ENCODE measurements at regions not wholly inside any gene's neighbourhood (a gene's known extent, or its start where the extent isn't known, plus 50 kb on each side); places are given as distances from the start of the nearest gene placed in this dataset.

DNA sequence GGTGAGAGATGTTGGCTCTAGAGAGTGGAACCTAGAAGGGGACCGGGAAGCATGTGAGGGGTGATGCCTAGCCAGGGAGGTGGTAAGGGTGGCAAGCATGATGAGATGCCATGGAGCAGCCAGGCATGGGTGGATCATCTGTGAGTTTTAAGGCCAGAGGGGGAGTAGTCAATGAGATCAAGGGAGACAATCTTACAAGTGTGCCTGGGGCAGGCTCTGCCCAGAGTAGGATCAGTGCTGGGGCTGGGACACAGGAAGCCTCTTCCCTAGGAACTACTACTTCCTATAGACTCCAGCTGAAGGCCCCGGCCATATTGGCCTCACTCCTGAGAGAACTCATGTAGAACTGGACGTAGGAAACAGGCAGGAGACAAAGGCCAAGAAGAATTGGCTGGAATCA, 192.4 kb upstream of the CSF3R start:
- H3K27ac ChIP-seq (ENCODE audit: insufficient read depth, low read length) = no peak overlapping the region
- H2BK5ac ChIP-seq (ENCODE audit: low read depth, low read length, poor library complexity, severe bottlenecking) = no peak overlapping the region
- no peaks in the 10 kb centered on the region for H4K20me1 ChIP-seq (ENCODE audit: insufficient read depth, low read length)
- BruUV-seq (replicated peaks) = no TSS peak
- ChIA-PET CTCF (no interaction called here), POLR2A (ENCODE audit: unreplicated experiment) (no interaction called here)
- H2BK20ac ChIP-seq (ENCODE audit: low read depth, low read length) = no peak overlapping the region
- H3K4me2 ChIP-seq (ENCODE audit: low read depth, low read length) = no peak overlapping the region
- dilution Hi-C loops (cut with HindIII; ENCODE audit: low sequenced_read_pairs, unreplicated experiment) = no loop called here
- WGBS, 2 experiments (ENCODE audit: extremely low coverage in 2 of 2, insufficient read length in 1 of 2) = no CpG with 5 or more reads among the region's 3 CpGs
- H3K9ac ChIP-seq (ENCODE audit: low read depth, low read length) = no peak overlapping the region
- intact Hi-C loops (cut with micrococcal nuclease) = no loop called here
- no peak overlapping the region for H2BK15ac ChIP-seq (ENCODE audit: low read depth, low read length)
- no peak overlapping the region for H3K56ac ChIP-seq (ENCODE audit: extremely low read depth, insufficient read depth, low read length)
- H2BK120ac ChIP-seq (ENCODE audit: low read depth, low read length) = no peak overlapping the region
- no peak overlapping the region for H3K4ac ChIP-seq (ENCODE audit: low read depth, low read length)
- TF ChIP-seq MAFK (IDR thresholded peaks at IDR 0.05; ENCODE audit: low read depth, low read length) = no peak
- TF ChIP-seq CHD1 (IDR thresholded peaks at IDR 0.05; ENCODE audit: low read depth, low read length) = no peak
- TF ChIP-seq RAD21 (IDR thresholded peaks at IDR 0.05; ENCODE audit: low read length) = no peak
- no peak for TF ChIP-seq RFX5 (IDR thresholded peaks at IDR 0.05; ENCODE audit: low read depth, low read length)
- TF ChIP-seq POLR2A (IDR thresholded peaks at IDR 0.05; ENCODE audit: low read depth, low read length) = no peak
- no peak for TF ChIP-seq BHLHE40 (IDR thresholded peaks at IDR 0.05; ENCODE audit: low read depth, low read length)
- TF ChIP-seq MAZ (IDR thresholded peaks at IDR 0.05; ENCODE audit: borderline replicate concordance, low read depth, low read length) = no peak
- TF ChIP-seq, protein P1, sequence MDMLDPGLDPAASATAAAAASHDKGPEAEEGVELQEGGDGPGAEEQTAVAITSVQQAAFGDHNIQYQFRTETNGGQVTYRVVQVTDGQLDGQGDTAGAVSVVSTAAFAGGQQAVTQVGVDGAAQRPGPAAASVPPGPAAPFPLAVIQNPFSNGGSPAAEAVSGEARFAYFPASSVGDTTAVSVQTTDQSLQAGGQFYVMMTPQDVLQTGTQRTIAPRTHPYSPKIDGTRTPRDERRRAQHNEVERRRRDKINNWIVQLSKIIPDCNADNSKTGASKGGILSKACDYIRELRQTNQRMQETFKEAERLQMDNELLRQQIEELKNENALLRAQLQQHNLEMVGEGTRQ (IDR thresholded peaks at IDR 0.05; ENCODE audit: low read depth, low read length) = no peak
- TF ChIP-seq SMC3 (IDR thresholded peaks at IDR 0.05; ENCODE audit: low read depth, low read length) = no peak
- TF ChIP-seq, protein P2, sequence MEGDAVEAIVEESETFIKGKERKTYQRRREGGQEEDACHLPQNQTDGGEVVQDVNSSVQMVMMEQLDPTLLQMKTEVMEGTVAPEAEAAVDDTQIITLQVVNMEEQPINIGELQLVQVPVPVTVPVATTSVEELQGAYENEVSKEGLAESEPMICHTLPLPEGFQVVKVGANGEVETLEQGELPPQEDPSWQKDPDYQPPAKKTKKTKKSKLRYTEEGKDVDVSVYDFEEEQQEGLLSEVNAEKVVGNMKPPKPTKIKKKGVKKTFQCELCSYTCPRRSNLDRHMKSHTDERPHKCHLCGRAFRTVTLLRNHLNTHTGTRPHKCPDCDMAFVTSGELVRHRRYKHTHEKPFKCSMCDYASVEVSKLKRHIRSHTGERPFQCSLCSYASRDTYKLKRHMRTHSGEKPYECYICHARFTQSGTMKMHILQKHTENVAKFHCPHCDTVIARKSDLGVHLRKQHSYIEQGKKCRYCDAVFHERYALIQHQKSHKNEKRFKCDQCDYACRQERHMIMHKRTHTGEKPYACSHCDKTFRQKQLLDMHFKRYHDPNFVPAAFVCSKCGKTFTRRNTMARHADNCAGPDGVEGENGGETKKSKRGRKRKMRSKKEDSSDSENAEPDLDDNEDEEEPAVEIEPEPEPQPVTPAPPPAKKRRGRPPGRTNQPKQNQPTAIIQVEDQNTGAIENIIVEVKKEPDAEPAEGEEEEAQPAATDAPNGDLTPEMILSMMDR (conservative IDR thresholded peaks at IDR 0.05; ENCODE audit: low read depth, low read length) = no peak
- TF ChIP-seq, protein P3, sequence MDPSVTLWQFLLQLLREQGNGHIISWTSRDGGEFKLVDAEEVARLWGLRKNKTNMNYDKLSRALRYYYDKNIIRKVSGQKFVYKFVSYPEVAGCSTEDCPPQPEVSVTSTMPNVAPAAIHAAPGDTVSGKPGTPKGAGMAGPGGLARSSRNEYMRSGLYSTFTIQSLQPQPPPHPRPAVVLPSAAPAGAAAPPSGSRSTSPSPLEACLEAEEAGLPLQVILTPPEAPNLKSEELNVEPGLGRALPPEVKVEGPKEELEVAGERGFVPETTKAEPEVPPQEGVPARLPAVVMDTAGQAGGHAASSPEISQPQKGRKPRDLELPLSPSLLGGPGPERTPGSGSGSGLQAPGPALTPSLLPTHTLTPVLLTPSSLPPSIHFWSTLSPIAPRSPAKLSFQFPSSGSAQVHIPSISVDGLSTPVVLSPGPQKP (IDR thresholded peaks at IDR 0.05; ENCODE audit: borderline replicate concordance, low read depth, low read length) = no peak
- no peak for TF ChIP-seq RCOR1 (IDR thresholded peaks at IDR 0.05; ENCODE audit: insufficient replicate concordance, low read length)
- no peak for TF ChIP-seq NFE2L2 (IDR thresholded peaks at IDR 0.05; ENCODE audit: low read depth, low read length)
- no peak for TF ChIP-seq FOS (IDR thresholded peaks at IDR 0.05; ENCODE audit: low read depth, low read length)
- TF ChIP-seq MXI1 (IDR thresholded peaks at IDR 0.05; ENCODE audit: borderline replicate concordance, low read depth, low read length) = no peak
- TF ChIP-seq CEBPB (IDR thresholded peaks at IDR 0.05; ENCODE audit: low read depth, low read length) = no peak
- H2AK9ac ChIP-seq (replicated peaks; ENCODE audit: low read depth, low read length, poor library complexity) = no peak overlapping the region
- no peak overlapping the region for H4K8ac ChIP-seq (ENCODE audit: low read depth in 2 of 2, low read length in 2 of 2)
- H4K91ac ChIP-seq (ENCODE audit: insufficient read depth, low read depth, low read length) = no peak overlapping the region
- DNase-seq = no peak
- no peak overlapping the region for H3K4me3 ChIP-seq (ENCODE audit: insufficient read depth, low read depth, low read length)
- H4K5ac ChIP-seq (ENCODE audit: low read depth, low read length) = no peak overlapping the region
- in situ Hi-C loops (cut with MboI; ENCODE audit: low sequenced_read_pairs) = no loop called here
- no peaks in the 10 kb centered on the region for H3K79me1 ChIP-seq (ENCODE audit: low read depth in 1 of 2, low read length in 2 of 2)
- ATAC-seq (ENCODE audit: low read depth) = no peak
- no peaks in the 10 kb centered on the region for H3K36me3 ChIP-seq (ENCODE audit: control insufficient read depth, insufficient read depth, low read length)
- H2AFZ ChIP-seq (replicated peaks; ENCODE audit: low read length, poor library complexity) = no peak overlapping the region
- H3K9me3 ChIP-seq (ENCODE audit: control insufficient read depth, insufficient read depth, low read length) = no peaks in the 10 kb centered on the region
- H3K14ac ChIP-seq (replicated peaks; ENCODE audit: low read depth, low read length) = no peak overlapping the region
- H3K18ac ChIP-seq (ENCODE audit: low read depth, low read length) = no peak overlapping the region
- H3K9me1 ChIP-seq (ENCODE audit: insufficient read depth, low read length) = no peaks in the 10 kb centered on the region
- H3K4me1 ChIP-seq (ENCODE audit: control insufficient read depth, insufficient read depth, low read length) = no peaks in the 10 kb centered on the region
- H3K23ac ChIP-seq (ENCODE audit: low read depth, low read length) = no peak overlapping the region
- no peaks in the 10 kb centered on the region; the same call in 1 of the 2 replicates for H3K27me3 ChIP-seq (ENCODE audit: control insufficient read depth, insufficient read depth, low read length)
- no peak overlapping the region for H2AK5ac ChIP-seq (ENCODE audit: low read depth, low read length)

All from IMR-90 (cell line).